GM21723 (cell line): ENCODE measurements at regions not wholly inside any gene's neighbourhood (a gene's known extent, or its start where the extent isn't known, plus 50 kb on each side); places are given as distances from the start of the nearest gene placed in this dataset.
"Not testable (repeated sequence)": the region's sequence is repeated elsewhere in the genome, so short reads cannot be mapped to it uniquely, and the experiment has no call there.

Experiments
- ATAC-seq: cut with Tn5 transposase; IDR thresholded peaks from one replicate; pipeline ENCODE4 v1.9.1; 2021; ENCODE audit warnings: mild to moderate bottlenecking, moderate library complexity; ENCODE audit not compliant: unreplicated experiment

- ATAC-seq, result no peak
These were observed 584.5 kb downstream of the ZEB2 start for GRCh38 chr2:143935482-143935752.

DNA sequence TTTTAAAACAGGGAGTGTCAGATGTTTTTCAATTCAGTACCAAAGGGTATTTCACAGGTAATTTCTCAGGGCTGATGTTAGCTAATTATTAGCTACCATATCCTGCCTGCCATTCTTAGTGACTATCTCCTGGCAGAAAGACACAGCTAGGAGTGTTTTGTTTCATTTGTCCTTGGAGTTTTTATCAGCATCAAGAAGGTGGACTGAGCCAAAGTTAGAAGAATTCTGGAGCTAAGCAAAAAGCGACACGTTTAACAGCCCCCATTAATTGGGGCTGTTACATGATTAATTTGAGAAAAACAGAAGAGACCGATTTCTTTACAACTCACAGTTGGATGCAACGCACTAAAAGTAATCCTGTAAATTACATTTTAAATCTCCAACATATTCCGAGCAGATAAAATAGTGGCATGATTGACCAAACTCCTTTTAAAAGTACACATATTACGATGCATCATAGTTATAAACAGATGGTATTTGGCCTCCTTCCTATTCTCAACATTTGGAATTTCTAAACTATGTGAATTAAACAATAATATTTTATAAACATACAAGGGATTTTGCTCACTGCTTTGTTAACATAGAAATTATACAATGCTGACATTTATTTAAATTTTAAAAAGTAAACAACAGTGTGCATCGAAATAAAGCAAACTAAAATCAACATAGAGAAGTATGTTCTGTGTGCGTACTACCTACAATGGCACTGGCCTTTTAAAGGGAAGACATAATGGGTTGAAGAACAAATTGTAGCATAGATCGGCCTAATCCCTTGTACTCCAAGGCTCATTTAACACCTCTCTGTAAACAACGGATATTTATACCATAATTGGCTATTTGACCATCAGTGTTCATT lies 585.1 kb downstream of the ZEB2 start:
- no peak for ATAC-seq

GRCh38 chr2:143933946-143934569 lies 585.9 kb downstream of the ZEB2 start:
- ATAC-seq, result no peak

- ATAC-seq, result no peak
These were observed 589.0 kb downstream of the ZEB2 start for GRCh38 chr2:143930891-143931290.

GRCh38 chr2:143928613-143929012 lies 591.3 kb downstream of the ZEB2 start:
- no peak for ATAC-seq

DNA sequence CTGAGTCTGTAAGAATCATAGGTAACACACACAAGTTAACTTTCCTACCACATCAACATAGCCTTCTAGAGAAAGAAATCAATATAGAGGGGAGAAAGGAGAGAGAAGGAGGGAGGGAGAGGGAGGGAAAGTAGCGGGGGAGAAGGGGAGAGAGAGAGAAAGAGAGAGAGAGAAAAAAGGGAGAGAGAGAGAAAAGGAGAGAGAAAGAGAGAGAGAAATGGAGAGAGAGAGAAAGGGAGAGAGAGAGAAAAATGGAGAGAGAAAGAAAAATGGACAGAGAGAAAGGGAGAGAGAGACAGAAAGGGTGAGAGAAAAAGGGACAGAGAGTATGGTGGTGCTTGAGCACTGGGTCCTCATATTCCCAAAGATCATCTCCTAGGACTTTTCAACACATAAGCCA lies 591.7 kb downstream of the ZEB2 start:
- no peak for ATAC-seq

- ATAC-seq, result no peak
These were observed 593.2 kb downstream of the ZEB2 start for GRCh38 chr2:143926736-143927135.

- ATAC-seq, result not testable (repeated sequence)
These were observed 597.6 kb downstream of the ZEB2 start for GRCh38 chr2:143922261-143922830.

DNA sequence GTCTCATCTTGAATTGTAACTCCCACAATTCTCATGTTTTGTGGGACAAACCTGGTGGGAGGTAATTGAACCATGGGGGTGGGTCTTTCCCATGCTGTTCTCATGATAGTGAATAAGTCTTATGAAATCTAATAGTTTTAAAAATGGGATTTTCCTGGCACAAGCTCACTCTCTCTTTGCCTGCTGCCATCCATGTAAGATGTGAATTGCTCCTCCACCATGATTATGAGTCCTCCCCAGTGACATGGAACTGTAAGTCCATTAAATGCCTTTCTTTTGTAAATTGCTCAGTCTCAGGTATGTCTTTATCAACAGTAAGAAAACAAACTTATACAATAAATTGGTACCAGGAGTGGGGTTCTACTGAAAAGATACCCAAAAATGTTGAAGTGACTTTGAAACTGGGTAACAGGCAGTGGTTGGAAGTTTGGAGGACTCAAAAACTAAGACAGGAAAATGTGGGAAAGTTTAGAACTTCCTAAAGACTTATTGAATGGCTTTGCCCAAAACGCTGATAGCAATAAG lies 601.4 kb downstream of the ZEB2 start:
- ATAC-seq, result no peak

DNA sequence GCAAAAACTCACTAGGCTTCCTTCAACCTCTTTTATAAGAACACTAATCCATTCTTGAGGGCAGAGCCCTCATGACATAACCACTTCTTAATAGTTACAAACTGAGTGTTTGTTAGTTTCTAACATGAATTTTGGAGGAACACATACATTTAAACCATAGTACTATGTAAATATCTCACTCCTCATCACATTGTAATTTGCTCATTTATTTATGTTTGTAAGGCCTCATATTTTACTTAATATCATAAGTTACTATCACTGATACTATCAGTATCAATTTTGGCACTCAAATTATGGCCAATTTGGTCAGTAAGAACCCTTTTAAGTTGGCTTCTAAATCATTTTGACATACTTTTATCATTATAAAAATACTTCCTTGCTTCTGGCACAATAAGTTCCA lies 603.1 kb downstream of the ZEB2 start:
- no peak for ATAC-seq

GRCh38 chr2:143909577-143910353 lies 610.2 kb downstream of the ZEB2 start:
- ATAC-seq, result no peak

- ATAC-seq, result no peak
These were observed 611.1 kb downstream of the ZEB2 start for GRCh38 chr2:143908843-143909242.

GRCh38 chr2:143907801-143908200 lies 612.1 kb downstream of the ZEB2 start:
- ATAC-seq, result no peak

DNA sequence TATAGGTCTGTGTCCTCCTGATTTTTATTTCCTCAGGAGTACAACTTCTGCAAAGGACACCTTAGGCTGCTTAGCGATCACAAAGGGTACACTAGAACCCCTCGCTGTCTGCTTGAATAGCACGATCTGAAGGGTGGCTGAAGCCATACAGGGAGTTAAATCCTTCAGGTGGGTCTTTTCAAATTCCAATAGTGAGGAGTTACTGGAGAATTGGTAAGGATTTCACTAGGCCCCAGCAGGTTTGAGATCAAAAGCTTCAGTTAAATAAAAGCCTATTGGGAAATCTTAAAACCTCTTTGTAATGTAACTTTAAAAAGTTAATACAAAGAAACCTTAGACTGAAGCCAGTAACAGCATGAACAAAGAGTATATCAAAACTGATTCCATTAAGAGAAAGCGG lies 613.1 kb downstream of the ZEB2 start:
- no peak for ATAC-seq

GRCh38 chr2:143905587-143905986 lies 614.3 kb downstream of the ZEB2 start:
- no peak for ATAC-seq

DNA sequence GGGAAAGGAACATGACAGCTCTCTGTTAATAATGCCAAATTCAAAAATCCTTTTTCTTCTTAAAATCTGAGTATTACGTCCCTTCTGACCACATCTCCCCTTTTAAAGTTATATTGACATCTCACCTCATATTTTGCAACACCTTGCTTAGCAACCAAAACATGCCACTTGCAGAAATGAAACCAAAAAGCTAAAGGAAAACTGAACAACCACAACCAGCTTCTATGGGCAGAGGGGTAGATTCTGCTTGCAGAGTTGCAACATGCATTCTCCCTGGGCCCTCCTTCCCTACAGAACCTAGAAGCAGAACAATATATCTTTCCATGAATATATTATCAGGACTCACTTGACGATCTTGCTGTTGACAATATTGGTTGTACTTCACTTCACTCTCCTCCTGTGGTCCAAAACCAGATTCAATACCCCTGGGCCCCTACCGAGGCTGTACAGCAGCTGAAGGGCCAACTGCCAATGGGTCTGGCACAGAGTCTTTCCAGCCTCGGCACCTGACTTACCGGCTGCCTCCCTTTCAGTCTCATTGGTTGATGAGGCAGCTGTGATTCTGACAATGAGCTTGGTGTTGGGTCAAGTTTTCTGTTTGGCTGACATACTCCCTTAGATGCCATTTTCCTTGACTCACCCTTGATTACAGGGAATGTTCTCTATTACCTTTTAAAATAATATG lies 616.6 kb downstream of the ZEB2 start:
- ATAC-seq, result no peak

- peak; percentile 69 for ATAC-seq
These were observed 618.6 kb downstream of the ZEB2 start for GRCh38 chr2:143901185-143901842.

GRCh38 chr2:143899987-143900386 lies 619.9 kb downstream of the ZEB2 start:
- ATAC-seq, result no peak

DNA sequence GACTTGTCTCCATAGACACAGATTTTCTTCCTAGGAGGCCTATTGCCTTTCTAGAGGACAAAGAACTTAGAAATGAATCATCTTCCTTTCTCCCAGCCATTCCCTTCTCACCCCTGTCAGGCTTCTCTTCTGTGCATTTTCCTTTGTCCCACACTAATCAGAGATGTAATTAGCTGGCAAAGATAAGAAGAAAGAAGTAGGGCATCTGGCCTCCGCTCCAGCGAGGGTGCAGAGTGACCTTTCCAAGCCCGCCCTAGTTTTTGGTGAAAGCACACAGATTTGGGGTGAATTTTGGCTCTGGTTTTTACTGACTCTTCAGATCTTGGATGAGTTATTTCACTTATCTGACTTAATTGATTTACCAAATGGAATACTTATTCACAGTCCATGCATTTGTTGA lies 626.5 kb downstream of the ZEB2 start:
- ATAC-seq, result no peak

GRCh38 chr2:143891879-143892308 lies 628.0 kb downstream of the ZEB2 start:
- ATAC-seq, result no peak
